ENCODE measurements at regions not wholly inside any gene's neighbourhood (a gene's known extent, or its start where the extent isn't known, plus 50 kb on each side); places are given as distances from the start of the nearest gene placed in this dataset.
"Not testable (repeated sequence)": the region's sequence is repeated elsewhere in the genome, so short reads cannot be mapped to it uniquely, and the experiment has no call there.

GRCh38 chr2:9708683-9709538 is 78.1 kb upstream of the YWHAQ start:
- DNase-seq (ENCODE audit: low read depth): no peak

DNA sequence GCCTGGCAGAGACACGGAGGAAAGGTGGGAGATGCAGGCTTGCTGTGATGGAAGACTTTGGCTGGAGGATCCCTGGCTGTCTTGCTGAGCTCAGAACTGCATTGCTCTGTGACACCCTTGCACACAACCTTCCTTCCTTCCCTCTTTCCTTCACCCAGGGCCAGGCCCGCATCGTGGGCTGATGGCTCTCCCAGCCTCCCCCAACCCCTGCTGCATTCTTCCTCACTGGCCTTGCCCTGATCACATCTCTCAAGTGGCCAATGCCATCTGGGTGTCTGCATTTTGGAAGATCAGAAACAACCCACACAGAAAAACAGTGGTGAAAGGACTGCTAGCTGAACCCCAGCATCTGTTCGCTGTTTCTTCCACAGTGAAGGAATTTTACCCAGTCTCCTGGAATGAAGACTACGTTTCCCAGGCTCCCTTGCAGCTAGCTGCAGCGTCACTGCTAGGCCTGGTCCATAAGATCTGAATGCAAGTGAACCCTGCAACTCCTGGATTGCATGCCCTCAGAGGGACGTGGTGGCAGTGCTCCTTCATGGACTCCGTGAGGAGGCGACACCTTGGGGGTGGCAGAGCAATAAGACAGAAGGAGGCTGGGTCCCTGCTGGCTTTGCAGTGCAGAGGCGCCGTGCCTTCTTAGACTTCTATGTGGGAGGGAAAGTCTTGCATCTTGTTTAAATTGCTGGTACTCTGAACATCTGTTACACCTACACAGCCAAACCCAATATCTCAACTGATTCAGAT is 78.9 kb upstream of the YWHAQ start:
- DNase-seq (ENCODE audit: low read depth): no peak

GRCh38 chr2:9710311-9710710 is 79.5 kb upstream of the YWHAQ start:
- DNase-seq (ENCODE audit: low read depth): no peak

DNA sequence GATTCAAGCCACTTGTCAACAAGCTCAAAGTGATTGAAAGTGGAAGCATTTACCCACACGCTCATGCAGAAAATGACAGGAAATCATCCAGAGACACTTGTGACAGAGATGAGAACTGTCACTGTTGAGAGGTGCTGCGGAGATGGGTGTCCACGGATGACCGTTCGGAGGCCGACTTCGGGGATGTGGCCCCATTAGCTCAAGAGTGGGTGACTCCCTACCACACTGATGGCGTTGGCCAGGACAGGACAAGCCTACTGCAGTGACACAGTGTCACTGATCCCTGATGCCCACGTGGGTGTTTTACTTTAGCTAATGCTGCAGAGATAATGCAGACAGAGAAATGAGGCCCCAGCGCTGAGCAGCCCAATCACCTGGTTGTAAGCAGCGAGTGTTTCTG is 81.5 kb upstream of the YWHAQ start:
- DNase-seq (ENCODE audit: low read depth): no peak

- DNase-seq (ENCODE audit: low read depth): no peak
These were observed 83.9 kb upstream of the YWHAQ start for GRCh38 chr2:9714630-9715214.

GRCh38 chr2:9715238-9715637 is 84.4 kb upstream of the YWHAQ start:
- DNase-seq (ENCODE audit: low read depth): no peak

DNA sequence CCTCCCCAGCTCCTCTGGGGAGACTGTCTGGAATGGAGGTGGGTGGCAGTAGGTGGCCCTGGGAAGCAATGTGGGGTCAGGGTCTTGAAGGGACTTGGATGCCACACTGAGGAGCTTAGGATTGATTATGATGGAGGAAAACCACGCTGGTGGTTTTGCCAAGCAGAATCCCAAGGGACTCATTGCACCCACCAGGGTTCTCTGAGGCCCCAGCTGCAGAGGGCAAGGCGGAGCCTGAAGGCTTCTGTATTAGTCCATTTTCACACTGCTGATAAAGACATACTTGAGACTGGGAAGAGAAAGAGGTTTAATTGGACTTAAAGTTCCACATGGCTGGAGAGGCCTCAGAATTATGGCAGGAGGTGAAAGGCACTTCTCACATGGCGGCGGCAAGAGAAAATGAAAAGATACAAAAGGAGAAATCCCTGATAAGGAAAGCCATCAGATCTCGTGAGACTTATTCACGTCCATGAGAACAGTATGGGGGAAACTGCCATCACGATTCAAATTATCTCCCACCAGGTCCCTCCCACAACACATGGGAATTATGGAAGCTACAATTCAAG is 87.2 kb upstream of the YWHAQ start:
- DNase-seq (ENCODE audit: low read depth): no peak

- no peak for DNase-seq (ENCODE audit: low read depth)
These were observed 89.7 kb upstream of the YWHAQ start for GRCh38 chr2:9720352-9721093.

GRCh38 chr2:9721344-9721743 is 90.5 kb upstream of the YWHAQ start:
- DNase-seq (ENCODE audit: low read depth): no peak

- no peak for DNase-seq (ENCODE audit: low read depth)
These were observed 91.7 kb upstream of the YWHAQ start for GRCh38 chr2:9722451-9722850.

GRCh38 chr2:9724565-9724964 is 93.8 kb upstream of the YWHAQ start:
- no peak for DNase-seq (ENCODE audit: low read depth)

DNA sequence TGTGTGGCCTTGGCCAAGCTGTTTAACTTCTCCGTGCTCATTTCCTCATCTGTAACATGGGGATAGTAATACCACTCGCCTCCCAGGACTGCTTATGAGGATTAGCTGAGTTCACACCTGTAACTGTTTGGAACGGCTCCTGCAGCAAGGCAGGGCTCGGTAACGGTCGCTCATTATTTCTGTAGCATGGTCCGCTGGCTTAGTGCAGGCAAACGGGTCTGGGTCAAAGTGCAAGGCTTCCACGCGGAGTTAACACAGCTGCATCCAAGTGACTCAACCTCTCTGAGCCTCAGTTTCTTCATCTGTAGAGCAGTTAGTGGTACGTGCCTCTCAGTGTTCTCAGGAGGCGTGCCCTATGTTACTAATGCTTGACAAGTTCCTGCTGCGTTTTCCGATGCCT is 94.3 kb upstream of the YWHAQ start:
- DNase-seq (ENCODE audit: low read depth): no peak

- DNase-seq (ENCODE audit: low read depth): not testable (repeated sequence)
These were observed 95.2 kb upstream of the YWHAQ start for GRCh38 chr2:9726016-9726415.

- DNase-seq (ENCODE audit: low read depth): not testable (repeated sequence)
These were observed 99.7 kb upstream of the YWHAQ start for GRCh38 chr2:9730523-9730922.

DNA sequence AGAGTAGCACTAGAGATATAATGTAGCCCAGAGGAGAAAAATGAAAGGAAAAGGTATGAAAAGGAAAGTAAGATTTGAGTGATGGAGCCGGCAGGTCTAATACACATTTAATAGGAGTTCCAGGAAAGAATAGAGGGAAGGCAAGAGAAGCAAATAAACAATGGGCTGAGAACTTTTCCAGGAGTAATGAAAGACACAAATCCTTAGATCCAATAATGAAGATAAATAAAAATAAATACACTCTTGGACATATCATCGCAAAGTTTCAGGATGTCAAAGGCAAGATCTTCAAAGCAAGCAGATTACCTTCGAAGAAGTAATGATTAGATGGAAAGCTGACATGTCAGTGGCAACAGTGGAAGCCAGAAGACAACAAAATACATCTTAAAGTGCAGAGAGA is 102.0 kb upstream of the YWHAQ start:
- no peak for DNase-seq (ENCODE audit: low read depth)

- DNase-seq (ENCODE audit: low read depth): no peak
These were observed 103.5 kb upstream of the YWHAQ start for GRCh38 chr2:9734308-9734707.

GRCh38 chr2:9735335-9735734 is 104.5 kb upstream of the YWHAQ start:
- DNase-seq (ENCODE audit: low read depth): no peak

DNA sequence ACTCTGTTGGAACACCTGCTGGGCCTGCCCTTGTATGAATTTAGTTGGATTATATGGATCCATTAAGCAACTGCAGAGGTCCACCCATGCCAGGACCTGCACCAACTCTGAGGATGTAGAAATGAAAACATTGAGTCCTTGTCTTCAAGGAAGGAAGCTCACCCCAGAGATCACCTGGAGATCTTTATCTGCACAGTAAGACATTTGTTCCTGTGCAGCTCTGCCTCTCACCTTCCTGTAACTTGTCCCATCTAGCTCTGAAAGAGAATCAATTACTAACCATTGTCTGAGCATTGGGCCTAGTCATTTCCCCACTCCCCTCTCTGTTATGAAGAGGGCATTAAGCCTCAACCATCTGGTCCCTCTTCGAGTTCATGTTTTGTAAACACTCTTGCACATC is 105.2 kb upstream of the YWHAQ start:
- DNase-seq (ENCODE audit: low read depth): no peak

GRCh38 chr2:9737053-9737875 is 106.0 kb upstream of the TAF1B start:
- no peak for DNase-seq (ENCODE audit: low read depth)

DNA sequence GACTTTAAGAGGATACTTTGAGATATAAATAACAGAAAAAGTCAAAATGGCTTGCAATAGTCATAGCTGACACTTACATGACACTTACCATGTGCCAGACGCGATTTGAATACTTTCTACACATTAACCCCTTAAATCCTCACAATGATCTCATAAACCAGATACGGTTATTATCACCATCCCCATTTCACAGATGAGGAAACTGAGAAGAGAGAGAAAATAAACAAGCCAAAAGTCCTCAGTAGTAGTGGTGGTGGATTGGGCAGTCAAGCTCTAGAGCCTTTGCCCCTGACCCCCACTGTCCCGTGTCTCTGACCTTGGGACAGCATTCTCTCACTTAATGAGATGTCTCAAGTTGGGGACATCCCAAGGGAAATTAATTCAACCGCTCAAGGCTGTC is 105.2 kb upstream of the TAF1B start:
- DNase-seq (ENCODE audit: low read depth): no peak

Measured in stimulated activated CD8-positive, alpha-beta memory T cell treated with anti-CD3 and anti-CD28 coated beads, Interleukin-12 subunit alpha, Interleukin-12 subunit beta, amount 100 ng/mL, for 4 hours (primary cell).